ENCODE measurements at regions not wholly inside any gene's neighbourhood (a gene's known extent, or its start where the extent isn't known, plus 50 kb on each side); places are given as distances from the start of the nearest gene placed in this dataset.

DNA sequence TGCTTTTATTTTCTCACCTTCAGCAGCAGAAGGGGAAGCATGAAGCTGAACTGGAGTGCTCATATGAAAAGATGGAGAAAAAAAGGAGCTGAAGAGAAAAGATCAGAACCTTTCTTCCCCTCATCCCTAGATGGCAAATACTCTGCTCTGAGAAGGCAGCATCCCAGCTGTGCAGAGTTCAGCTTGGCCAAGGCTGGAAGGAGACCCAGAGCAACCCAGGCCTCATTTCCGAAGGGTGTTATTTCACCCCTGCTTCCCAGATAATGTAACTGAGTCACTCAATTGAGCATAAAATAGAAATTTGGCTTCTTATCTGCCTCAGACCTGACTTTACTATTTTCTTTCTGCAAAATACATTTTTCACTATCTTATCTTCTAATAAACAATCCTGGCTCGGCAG is 489.9 kb upstream of the BRINP1 start:
- TF ChIP-seq, protein P1, sequence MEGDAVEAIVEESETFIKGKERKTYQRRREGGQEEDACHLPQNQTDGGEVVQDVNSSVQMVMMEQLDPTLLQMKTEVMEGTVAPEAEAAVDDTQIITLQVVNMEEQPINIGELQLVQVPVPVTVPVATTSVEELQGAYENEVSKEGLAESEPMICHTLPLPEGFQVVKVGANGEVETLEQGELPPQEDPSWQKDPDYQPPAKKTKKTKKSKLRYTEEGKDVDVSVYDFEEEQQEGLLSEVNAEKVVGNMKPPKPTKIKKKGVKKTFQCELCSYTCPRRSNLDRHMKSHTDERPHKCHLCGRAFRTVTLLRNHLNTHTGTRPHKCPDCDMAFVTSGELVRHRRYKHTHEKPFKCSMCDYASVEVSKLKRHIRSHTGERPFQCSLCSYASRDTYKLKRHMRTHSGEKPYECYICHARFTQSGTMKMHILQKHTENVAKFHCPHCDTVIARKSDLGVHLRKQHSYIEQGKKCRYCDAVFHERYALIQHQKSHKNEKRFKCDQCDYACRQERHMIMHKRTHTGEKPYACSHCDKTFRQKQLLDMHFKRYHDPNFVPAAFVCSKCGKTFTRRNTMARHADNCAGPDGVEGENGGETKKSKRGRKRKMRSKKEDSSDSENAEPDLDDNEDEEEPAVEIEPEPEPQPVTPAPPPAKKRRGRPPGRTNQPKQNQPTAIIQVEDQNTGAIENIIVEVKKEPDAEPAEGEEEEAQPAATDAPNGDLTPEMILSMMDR (IDR thresholded peaks at IDR 0.05) = no peak
- TF ChIP-seq POLR2A (IDR thresholded peaks at IDR 0.05) = no peak
